GM21737 (cell line): ENCODE measurements at regions not wholly inside any gene's neighbourhood (a gene's known extent, or its start where the extent isn't known, plus 50 kb on each side); places are given as distances from the start of the nearest gene placed in this dataset.

Experiments
- ATAC-seq: cut with Tn5 transposase; IDR thresholded peaks from one replicate; pipeline ENCODE4 v1.9.1; 2021; ENCODE audit warnings: mild to moderate bottlenecking, moderate library complexity; ENCODE audit not compliant: unreplicated experiment

DNA sequence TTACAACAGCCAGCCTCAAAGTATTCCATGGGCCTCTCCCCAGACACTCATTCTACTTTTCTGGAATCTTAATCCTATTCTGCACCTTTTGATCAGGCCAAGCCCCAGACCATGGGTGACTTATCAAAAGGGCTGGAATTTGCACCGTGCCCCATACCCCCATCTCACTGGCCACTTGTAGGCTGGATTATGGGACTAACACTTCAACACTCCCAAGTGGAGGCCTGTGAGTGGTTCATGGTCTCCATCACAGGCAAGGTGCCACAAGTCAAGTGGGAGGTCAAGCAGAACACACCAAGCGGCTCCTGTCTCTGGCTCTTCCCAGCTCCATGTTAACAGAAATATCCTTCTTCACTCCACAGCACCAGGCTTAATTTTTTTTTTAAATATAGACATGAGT is 212.3 kb upstream of the HEY2 start:
- no peak for ATAC-seq

DNA sequence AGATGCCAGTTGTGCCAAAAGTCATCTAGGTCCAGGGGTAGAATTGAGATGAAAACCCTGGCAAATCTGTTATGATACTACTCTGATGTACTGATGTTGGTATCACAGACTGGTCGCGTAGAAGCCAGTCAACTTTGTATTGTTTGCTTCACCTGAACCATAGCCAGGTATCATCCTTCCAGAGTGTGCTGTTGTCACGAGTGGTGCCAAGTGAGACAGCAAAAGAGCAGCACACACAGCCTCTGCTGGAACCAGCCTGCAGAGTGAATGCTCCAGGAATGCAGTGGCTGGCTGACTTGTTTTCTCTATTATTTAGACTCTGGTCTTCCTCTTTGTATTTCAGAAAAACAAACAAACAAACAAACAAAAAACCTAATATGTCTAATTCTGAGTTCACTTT is 209.5 kb upstream of the HEY2 start:
- ATAC-seq: no peak

DNA sequence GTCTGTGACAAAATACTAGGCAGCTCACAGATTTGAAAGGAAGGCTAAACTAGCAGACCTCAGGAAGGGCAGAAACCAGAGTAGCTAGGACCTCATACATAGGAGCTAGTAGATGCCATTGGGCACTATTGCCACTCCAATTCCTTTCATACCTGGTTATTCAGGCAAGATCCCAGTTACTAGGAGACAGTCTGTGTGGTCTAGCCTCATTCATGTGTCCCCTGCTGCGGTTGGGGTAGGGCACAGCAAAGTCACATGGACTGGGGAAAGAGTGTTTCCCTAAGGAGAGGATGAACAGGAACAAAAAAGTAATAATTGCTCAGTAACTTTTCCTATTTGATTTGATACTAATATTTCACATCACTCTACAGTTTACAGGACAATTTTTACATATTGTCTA is 204.6 kb upstream of the HEY2 start:
- ATAC-seq: no peak

GRCh38 chr6:125546841-125547251 is 202.6 kb upstream of the HEY2 start:
- no peak for ATAC-seq

DNA sequence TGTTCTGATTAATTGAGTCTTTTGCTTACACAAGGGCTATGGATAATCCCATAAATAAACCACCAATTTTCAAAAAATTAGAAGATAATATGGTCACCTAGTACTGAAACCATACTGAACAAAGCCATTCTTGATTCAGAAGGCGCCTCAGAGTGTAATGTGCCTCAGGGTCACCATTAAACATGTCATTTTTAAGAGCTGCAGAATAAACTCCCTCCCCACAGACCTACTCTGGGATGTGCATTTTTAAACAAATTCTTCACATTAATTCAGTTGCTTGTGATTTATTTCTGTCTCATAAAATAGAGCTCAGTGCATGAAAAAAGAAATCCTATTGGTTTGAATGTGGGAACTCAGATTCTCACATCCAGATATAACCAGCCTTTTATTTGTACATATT is 202.1 kb upstream of the HEY2 start:
- ATAC-seq: no peak

DNA sequence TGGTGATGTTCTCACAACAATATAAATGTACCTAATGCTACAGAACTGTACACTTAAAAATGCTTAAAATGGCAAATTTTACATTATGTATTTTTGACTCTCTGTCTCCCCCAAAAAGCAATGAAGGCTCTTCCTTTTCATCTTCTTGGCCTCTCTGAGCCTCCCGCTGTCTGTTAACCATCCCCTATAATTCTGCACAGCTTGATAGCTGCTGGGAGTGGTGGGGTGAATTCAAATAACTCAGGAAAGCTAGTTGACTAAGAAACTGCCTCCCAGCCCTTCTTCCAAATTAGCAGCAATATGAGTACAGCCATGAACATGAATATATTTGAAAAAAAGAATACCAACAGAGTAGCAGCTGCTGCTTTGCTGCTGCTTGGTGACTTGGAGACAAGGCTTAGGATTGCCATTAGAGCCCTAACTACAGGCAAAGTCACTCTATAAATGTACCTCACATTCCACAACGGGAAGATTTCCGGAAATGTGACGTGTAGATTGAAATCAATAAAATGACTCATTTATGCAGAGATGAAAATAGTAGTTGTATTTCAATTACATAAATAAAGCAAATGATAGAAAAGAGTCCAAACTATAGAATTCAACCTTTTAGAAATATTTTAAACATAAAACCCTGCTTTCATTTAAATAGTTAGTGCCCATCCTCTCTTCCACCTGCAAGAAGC is 200.1 kb upstream of the HEY2 start:
- ATAC-seq: no peak

- ATAC-seq: no peak
Measured at GRCh38 chr6:125550892-125551291, 198.5 kb upstream of the HEY2 start.

DNA sequence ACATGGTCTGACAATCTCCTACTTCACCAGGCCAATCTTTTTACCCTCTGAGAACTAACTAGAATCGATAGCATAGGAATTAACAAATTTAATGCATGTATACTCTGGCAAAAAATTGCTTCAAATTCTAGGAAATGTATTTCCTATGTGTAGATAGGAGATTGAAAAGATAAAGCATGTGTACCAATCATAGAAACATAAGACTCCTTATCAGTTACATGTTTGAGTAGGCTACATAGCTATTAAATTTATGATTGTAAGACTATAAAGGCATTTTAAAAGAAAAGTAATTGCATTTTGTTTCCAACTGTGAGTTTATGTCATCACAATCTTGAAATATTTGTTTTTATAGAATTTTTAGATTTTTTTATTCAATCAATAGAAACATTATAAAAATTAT is 196.6 kb upstream of the HEY2 start:
- no peak for ATAC-seq

GRCh38 chr6:125554456-125554855 is 195.0 kb upstream of the HEY2 start:
- no peak for ATAC-seq

GRCh38 chr6:125558241-125558843 is 191.1 kb upstream of the HEY2 start:
- ATAC-seq: no peak

DNA sequence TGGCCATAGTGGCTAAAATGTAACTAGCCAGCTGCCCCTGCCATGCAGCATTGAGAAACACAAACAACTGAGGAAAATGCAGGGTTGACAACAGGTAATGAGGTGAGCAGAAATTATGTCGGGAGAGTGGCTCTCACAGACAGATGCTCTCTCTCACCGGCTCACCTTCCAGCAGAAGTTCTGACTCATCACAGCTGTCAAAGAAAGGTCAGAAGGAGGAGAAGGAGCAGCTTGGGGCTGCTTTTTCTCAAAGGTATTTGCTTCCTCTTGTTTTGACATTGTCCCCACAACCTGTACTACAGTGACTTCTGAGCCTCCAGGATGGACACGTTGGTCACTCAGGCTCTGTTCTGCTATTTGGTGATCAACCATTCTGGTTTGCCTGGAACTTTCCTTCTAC is 190.5 kb upstream of the HEY2 start:
- no peak for ATAC-seq

- ATAC-seq: no peak
Measured at GRCh38 chr6:125562156-125562555, 187.3 kb upstream of the HEY2 start.

DNA sequence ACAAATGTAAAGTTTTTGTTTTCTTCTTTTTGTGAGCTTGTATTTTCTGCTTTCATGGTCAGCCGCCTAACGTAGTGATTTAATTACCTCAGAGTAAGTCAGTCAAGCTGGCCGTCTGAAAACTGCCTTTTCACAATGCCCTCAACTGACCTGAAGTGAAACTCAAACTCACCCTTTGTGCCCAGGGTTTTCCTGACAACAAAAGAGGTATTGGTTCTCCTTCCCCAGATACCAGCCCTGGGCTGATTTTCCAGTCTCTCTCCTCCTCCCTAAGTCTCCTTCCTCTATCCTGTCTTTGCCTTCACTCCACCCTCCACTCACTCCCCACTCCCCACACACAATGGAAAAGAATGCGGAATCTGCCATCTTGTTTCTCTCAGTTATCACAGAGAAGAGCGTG is 184.5 kb upstream of the HEY2 start:
- no peak for ATAC-seq

- no peak for ATAC-seq
Measured at GRCh38 chr6:125567407-125567806, 182.0 kb upstream of the HEY2 start.

DNA sequence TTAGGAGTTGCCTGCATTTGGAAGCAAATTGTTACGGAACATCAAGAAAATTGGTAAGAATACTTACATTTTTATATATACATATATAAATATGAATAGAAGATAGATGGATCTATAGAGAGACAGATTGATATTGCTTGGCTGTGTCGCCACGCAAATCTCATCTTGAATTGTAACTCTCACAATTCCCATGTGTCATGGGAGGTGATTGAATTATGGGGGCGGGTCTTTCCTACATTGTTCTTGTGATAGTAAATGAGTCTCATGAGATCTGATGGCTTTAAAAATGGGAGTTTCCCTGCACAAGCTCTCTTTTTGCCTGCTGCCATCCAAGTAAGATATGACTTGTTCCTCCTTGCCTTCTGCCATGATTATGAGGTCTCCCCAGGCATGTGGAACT is 180.8 kb upstream of the HEY2 start:
- no peak for ATAC-seq

DNA sequence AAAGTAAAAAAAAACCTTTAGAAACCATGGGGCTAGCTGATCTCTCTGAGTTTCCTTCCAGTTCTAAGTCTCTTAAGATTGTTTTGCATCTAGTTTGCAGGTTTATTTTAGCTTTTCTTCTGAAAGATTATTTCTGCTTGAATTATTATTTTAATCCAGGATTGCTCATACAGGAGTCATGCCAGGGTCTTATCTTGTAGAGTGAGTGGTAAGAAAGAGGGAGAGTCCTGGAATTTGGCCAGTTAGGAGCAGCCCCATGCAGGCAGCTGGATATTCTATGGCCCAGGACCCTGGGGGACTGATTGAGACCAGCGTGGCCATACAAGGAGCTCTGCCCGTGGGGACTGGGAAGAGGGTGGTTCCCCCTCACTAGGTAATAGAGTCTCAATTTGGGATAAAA is 178.9 kb upstream of the HEY2 start:
- ATAC-seq: no peak

- ATAC-seq: no peak
Measured at GRCh38 chr6:125571207-125571755, 178.2 kb upstream of the HEY2 start.

DNA sequence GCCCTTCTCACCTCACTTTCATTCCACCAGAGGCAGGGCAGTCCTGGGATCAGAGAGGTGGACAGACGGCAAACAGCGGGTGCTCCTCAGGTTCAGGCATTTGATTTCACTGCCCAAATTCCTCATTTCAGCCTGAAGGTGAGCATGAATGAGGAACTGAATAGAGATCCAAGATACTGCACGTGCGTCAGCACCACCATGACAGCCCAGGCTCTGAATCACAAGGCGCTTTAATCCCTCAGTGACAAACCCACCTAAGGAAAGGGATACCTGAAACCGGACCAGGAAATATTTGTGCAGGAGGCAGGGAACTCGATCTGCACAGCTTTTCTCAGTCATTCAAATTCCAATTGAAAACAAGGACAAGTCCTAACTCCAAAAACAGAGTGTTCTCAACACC is 174.8 kb upstream of the HEY2 start:
- no peak for ATAC-seq

DNA sequence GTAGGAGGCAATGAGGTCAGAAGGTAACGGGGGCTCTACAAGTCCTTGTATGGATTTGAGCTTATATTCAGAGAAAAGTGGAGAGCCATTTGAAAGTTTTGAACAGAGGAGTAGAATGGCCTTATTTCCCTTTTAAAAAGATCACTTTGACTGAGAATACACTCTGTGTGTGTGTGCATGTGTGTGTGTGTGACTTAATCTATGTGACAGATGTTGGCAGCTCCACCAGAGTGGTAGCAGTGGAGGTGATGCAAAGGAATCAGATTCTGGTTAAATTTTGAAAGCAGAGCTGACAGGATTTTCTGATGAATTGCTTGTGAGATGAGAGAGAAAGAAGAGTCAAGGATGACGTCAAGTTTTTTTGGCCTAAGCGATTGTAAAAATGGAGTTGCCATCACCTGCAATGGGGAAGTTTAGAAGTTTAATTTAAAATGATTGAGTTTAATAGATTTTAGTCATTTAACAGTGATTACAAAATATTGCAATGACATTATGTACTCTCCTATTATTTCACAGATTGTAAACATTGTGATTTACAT is 172.2 kb upstream of the HEY2 start:
- no peak for ATAC-seq

DNA sequence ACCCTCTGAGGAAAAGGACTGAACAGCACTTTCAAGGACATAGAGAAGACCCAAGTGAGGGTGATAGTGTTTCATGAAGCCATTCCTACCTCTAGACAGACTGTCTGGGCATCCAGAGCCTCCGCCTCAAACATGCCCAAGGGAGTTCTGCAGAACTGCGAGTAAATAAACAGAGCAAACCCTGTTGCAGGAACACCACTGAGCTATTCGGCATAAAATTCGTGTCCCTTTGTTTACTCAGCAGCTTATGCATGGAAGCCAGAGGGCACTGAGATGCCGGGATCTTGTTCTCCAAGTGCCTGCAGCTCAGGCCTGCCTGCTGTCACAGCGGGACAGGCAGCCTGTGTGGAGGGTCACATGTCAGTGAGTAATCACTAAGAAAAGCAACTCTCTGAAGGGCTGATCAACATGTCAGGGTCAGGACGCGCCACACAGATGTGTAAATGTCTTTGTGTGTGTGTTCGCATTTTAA is 164.9 kb upstream of the HEY2 start:
- ATAC-seq: no peak

DNA sequence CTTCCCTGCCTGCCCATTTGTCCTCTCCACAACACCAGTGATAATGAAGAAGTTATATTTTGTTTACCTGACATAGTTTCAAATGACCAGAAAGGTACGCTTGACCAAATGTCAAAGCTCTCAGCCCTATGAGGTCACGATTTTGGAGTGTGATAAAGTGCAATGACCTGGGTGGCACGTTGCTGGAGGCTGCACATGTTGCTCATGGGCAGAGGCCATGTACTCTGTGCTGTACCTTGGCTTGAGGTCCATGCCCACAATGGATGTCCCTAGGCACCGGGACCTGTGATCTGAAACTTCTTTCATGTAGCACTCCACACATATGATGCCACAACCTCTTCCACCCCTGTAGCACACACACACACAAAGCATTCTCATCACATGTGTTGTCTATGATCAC is 164.0 kb upstream of the HEY2 start:
- ATAC-seq: no peak

DNA sequence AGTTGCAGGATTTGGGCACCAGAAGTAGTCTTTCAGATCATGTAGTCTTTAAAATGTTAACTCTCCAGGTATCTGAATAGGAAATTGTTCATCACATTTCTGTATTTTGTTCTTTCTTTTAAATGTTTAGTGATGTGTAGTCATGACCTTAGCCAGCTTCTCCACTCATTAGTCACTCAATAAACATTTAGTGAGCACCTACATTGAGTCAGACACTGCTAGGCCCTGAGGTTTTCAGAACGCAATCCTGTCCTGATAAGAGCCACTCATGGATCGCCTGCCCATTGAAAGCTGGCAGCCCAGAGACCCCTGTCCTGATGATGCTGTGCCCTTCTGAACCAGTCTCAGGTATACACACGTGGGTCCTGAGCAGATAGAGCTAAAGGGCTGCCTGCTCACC is 163.4 kb upstream of the HEY2 start:
- no peak for ATAC-seq
